PC-9 (cell line): ENCODE measurements at regions not wholly inside any gene's neighbourhood (a gene's known extent, or its start where the extent isn't known, plus 50 kb on each side); places are given as distances from the start of the nearest gene placed in this dataset.

Source experiments
- BruUV-seq: library from RNA; stranded (reverse); fragments of 400-500 nt; replicated peaks from 2 replicates; lab custom pipeline; 2021; lab: Mats Ljungman, UMichigan
- CTCF ChIA-PET: fragments of 300-600 bp; sonication (Branson Sonifier 250); formaldehyde crosslinking; loops from one replicate; lab custom pipeline; 2022; ENCODE audit warnings: antibody characterized with exemption; lab: Charles Lee
- POLR2A ChIA-PET: fragments of 300-600 bp; sonication (Branson Sonifier 250); formaldehyde crosslinking; loops from one replicate; lab custom pipeline; 2022; ENCODE audit warnings: antibody characterized with exemption; ENCODE audit not compliant: unreplicated experiment; lab: Charles Lee
- DNase-seq, 2 experiments: peaks; one replicate each; pipeline versions ENCODE4 v3.0.0 to v3.0.0-alpha.2; 2015 to 2022; ENCODE audit warnings: mixed read lengths in 1 of 2
- H2AFZ ChIP-seq: fragments of 200-600 bp; sonication (generic); 2 replicates; pipeline ENCODE4 v1.8.1; 2017; ENCODE audit warnings: antibody characterized with exemption
- H3F3A ChIP-seq: fragments of 200-600 bp; sonication (generic); 2 replicates; pipeline ENCODE4 v1.8.1; 2017; ENCODE audit warnings: antibody characterized with exemption, mild to moderate bottlenecking, low read depth; ENCODE audit not compliant: insufficient read depth
- H3K27ac ChIP-seq: fragments of 200-600 bp; sonication (generic); 2 replicates; pipeline ENCODE4 v1.6.1; 2016; ENCODE audit warnings: mixed run types
- H3K27me3 ChIP-seq: fragments of 200-600 bp; sonication (generic); 2 replicates; pipeline ENCODE4 v1.6.1; 2016; ENCODE audit warnings: low read depth, mixed run types; ENCODE audit not compliant: insufficient read depth
- H3K36me3 ChIP-seq: fragments of 200-600 bp; sonication (generic); 2 replicates; pipeline ENCODE4 v1.6.1; 2016; ENCODE audit warnings: low read depth, mixed run types
- H3K4me1 ChIP-seq: fragments of 200-600 bp; sonication (generic); replicated peaks from 2 replicates; pipeline ENCODE4 v1.6.1; 2016; ENCODE audit warnings: mixed run types; ENCODE audit not compliant: insufficient read depth
- H3K4me2 ChIP-seq: fragments of 200-600 bp; sonication (generic); 2 replicates; pipeline ENCODE4 v1.6.1; 2017; ENCODE audit warnings: mixed run types
- H3K4me3 ChIP-seq: fragments of 200-600 bp; sonication (generic); 2 replicates; pipeline ENCODE4 v1.6.1; 2016; ENCODE audit warnings: mixed run types
- H3K79me2 ChIP-seq: fragments of 200-600 bp; sonication (generic); 2 replicates; pipeline ENCODE4 v1.6.1; 2017; ENCODE audit warnings: low read depth, mixed run types
- H3K9me2 ChIP-seq: fragments of 200-600 bp; sonication (generic); 2 replicates; pipeline ENCODE4 v1.8.1; 2017; ENCODE audit warnings: mild to moderate bottlenecking; ENCODE audit not compliant: insufficient read depth
- H3K9me3 ChIP-seq: fragments of 200-600 bp; sonication (generic); 2 replicates; pipeline ENCODE4 v1.8.1; 2016; ENCODE audit warnings: low read depth; ENCODE audit not compliant: insufficient read depth
- H4K20me1 ChIP-seq: fragments of 200-600 bp; sonication (generic); 2 replicates; pipeline ENCODE4 v1.8.1; 2017; ENCODE audit not compliant: insufficient read depth
- EZH2 ChIP-seq: fragments of 200-600 bp; sonication (generic); IDR thresholded peaks from 2 replicates; pipeline ENCODE4 v1.8.0; 2017; ENCODE audit warnings: antibody characterized with exemption, low read depth
- intact Hi-C: fragments of 100-400 bp; cut with micrococcal nuclease; formaldehyde crosslinking; loops from one replicate; pipeline ENCODE4 v1.10.0; 2022; ENCODE audit not compliant: unreplicated experiment
- TF ChIP-seq, protein P1 (sequence below): fragments of 200-600 bp; sonication (generic); conservative IDR thresholded peaks from 2 replicates; pipeline ENCODE4 v1.6.1; 2017; ENCODE audit warnings: mixed run types, antibody characterized with exemption, mild to moderate bottlenecking, moderate library complexity

DNA sequence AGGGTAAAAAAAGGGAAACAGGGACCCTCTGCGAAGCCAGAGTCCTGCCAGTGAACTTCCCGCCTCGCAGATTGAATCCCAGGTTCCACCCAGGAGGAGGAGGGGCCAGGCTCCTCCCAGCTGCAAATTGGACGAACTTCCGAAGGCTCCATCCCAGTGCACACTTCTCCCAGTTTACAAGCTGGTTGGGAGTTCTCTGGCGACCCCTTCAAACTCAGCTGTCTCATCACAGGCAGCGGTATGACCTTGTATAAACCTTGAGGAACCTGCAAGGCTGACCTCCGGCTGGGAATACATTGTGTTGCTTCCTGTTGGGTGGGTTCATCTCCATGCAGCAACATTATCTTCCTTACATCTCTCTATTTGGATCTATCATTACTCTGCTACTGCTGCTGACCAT is 962.7 kb downstream of the GRIK2 start:
- no peaks in the 10 kb centered on the region for H3K36me3 ChIP-seq
- H3K4me2 ChIP-seq, result no peak overlapping the region
- ChIA-PET POLR2A (no interaction called here), CTCF (no interaction called here)
- H3K27ac ChIP-seq, result no peak overlapping the region
- H3K9me3 ChIP-seq, result no peaks in the 10 kb centered on the region
- H3F3A ChIP-seq, result no peaks in the 10 kb centered on the region
- TF ChIP-seq EZH2, result no peak
- TF ChIP-seq, protein P1, sequence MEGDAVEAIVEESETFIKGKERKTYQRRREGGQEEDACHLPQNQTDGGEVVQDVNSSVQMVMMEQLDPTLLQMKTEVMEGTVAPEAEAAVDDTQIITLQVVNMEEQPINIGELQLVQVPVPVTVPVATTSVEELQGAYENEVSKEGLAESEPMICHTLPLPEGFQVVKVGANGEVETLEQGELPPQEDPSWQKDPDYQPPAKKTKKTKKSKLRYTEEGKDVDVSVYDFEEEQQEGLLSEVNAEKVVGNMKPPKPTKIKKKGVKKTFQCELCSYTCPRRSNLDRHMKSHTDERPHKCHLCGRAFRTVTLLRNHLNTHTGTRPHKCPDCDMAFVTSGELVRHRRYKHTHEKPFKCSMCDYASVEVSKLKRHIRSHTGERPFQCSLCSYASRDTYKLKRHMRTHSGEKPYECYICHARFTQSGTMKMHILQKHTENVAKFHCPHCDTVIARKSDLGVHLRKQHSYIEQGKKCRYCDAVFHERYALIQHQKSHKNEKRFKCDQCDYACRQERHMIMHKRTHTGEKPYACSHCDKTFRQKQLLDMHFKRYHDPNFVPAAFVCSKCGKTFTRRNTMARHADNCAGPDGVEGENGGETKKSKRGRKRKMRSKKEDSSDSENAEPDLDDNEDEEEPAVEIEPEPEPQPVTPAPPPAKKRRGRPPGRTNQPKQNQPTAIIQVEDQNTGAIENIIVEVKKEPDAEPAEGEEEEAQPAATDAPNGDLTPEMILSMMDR, result no peak
- DNase-seq, result no peak
- H3K27me3 ChIP-seq, result no peaks in the 10 kb centered on the region
- no peaks in the 10 kb centered on the region for H3K4me1 ChIP-seq
- intact Hi-C loops, result no loop called here
- H3K9me2 ChIP-seq, result no peaks in the 10 kb centered on the region; the same call in 1 of the 2 replicates
- peak overlapping the region; percentile 61; the same call in 1 of the 2 replicates for H2AFZ ChIP-seq
- BruUV-seq, result no TSS peak
- no peaks in the 10 kb centered on the region for H4K20me1 ChIP-seq
- H3K4me3 ChIP-seq, result no peak overlapping the region
- H3K79me2 ChIP-seq, result no peaks in the 10 kb centered on the region

DNA sequence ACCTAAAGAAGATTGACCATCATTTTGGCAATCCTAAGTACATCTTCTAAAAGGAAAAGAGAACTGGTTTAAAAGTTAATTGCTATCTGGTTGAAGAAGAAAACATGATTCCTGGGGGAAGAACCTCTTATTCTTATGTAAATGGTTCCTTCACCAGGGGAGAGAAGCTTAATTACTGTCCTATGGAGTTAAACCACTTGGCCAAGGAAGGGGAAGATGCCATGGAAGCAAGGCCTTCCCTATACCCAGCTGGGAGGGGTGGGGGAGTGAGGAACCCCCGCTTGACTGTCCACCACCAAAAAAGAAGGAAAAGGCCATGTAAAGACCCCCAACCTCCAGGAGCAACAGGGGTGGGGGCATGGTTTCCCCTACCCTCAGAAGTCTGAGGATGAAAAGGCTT is 962.1 kb downstream of the GRIK2 start:
- Histone ChIP-seq H3K36me3 (no peaks in the 10 kb centered on the region), H3K27me3 (no peaks in the 10 kb centered on the region), H2AFZ (no peak overlapping the region), H3F3A (no peaks in the 10 kb centered on the region), H3K9me2 (no peaks in the 10 kb centered on the region), H4K20me1 (no peaks in the 10 kb centered on the region), H3K79me2 (no peaks in the 10 kb centered on the region), H3K4me1 (no peaks in the 10 kb centered on the region), H3K4me3 (no peak overlapping the region), H3K4me2 (no peak overlapping the region), H3K27ac (no peak overlapping the region), H3K9me3 (no peaks in the 10 kb centered on the region)
- ChIA-PET POLR2A (no interaction called here), CTCF (no interaction called here)
- TF ChIP-seq, protein P1, result no peak
- no peak for TF ChIP-seq EZH2
- no peak for DNase-seq
- no TSS peak for BruUV-seq
- intact Hi-C loops, result no loop called here

DNA sequence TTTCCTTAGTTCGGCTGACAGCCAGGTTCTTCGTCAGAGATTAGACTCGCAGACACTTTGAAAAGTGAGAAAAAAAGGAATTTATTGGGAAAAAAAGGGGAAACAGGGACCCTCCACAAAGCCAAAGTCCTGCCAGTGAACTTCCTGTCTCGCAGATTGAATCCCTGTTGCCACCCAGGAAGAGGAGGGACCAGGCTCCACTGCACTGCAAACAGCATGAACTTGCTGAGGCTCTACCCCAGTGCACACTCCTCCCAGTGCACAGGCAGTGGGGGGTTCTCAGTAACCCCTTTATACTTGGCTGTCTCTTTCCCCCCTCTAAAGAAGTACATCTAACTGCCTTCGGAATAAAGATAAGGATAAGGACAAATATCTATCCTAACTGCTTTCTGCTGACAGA is 959.0 kb downstream of the GRIK2 start:
- ChIA-PET POLR2A (no interaction called here), CTCF (no interaction called here)
- no TSS peak for BruUV-seq

More for the DNA sequence above, 959.0 kb downstream of the GRIK2 start:
- Histone ChIP-seq H3K36me3 (no peaks in the 10 kb centered on the region), H3K27me3 (no peaks in the 10 kb centered on the region), H3K9me3 (no peaks in the 10 kb centered on the region), H3K79me2 (no peaks in the 10 kb centered on the region), H4K20me1 (no peaks in the 10 kb centered on the region), H3K4me2 (no peak overlapping the region), H3K9me2 (no peaks in the 10 kb centered on the region), H3K4me1 (no peaks in the 10 kb centered on the region), H2AFZ (peak overlapping the region; percentile 58; the same call in 1 of the 2 replicates), H3K4me3 (no peak overlapping the region), H3F3A (no peaks in the 10 kb centered on the region), H3K27ac (no peak overlapping the region)
- DNase-seq, result no peak
- intact Hi-C loops, result no loop called here
- TF ChIP-seq, protein P1, result no peak
- no peak for TF ChIP-seq EZH2
